GM21576 (cell line): ENCODE measurements at regions not wholly inside any gene's neighbourhood (a gene's known extent, or its start where the extent isn't known, plus 50 kb on each side); places are given as distances from the start of the nearest gene placed in this dataset.
"Not testable (repeated sequence)": the region's sequence is repeated elsewhere in the genome, so short reads cannot be mapped to it uniquely, and the experiment has no call there.

Experiments used
- ATAC-seq: cut with Tn5 transposase; IDR thresholded peaks from one replicate; pipeline ENCODE4 v1.9.1; 2021; ENCODE audit warnings: mild to moderate bottlenecking, moderate library complexity; ENCODE audit not compliant: unreplicated experiment

- ATAC-seq: no peak
Observed at GRCh38 chr2:136715146-136715545, 50.2 kb upstream of the THSD7B start.

GRCh38 chr2:136714452-136714951 is 50.8 kb upstream of the THSD7B start:
- no peak for ATAC-seq

- no peak for ATAC-seq
Observed at GRCh38 chr2:136713739-136714138, 51.6 kb upstream of the THSD7B start.

GRCh38 chr2:136705336-136705735 is 60.0 kb upstream of the THSD7B start:
- ATAC-seq: no peak

- no peak for ATAC-seq
Observed at GRCh38 chr2:136703214-136703613, 62.1 kb upstream of the THSD7B start.

- ATAC-seq: no peak
Observed at GRCh38 chr2:136696438-136696837, 68.9 kb upstream of the THSD7B start.

- no peak for ATAC-seq
Observed at GRCh38 chr2:136693966-136694365, 71.4 kb upstream of the THSD7B start.

GRCh38 chr2:136680079-136680478 is 85.3 kb upstream of the THSD7B start:
- ATAC-seq: not testable (repeated sequence)

- ATAC-seq: no peak
Observed at GRCh38 chr2:136665736-136666135, 99.6 kb upstream of the THSD7B start.

- no peak for ATAC-seq
Observed at GRCh38 chr2:136664713-136665405, 100.5 kb upstream of the THSD7B start.

GRCh38 chr2:136658201-136658600 is 107.1 kb upstream of the THSD7B start:
- ATAC-seq: no peak

GRCh38 chr2:136653861-136654260 is 111.5 kb upstream of the THSD7B start:
- ATAC-seq: no peak

- no peak for ATAC-seq
Observed at GRCh38 chr2:136651456-136652010, 113.8 kb upstream of the THSD7B start.

GRCh38 chr2:136647039-136647438 is 118.3 kb upstream of the THSD7B start:
- ATAC-seq: no peak

GRCh38 chr2:136645236-136645828 is 120.0 kb upstream of the THSD7B start:
- no peak for ATAC-seq

GRCh38 chr2:136639651-136640050 is 125.7 kb upstream of the THSD7B start:
- ATAC-seq: no peak

- ATAC-seq: no peak
Observed at GRCh38 chr2:136638193-136638592, 127.2 kb upstream of the THSD7B start.

- no peak for ATAC-seq
Observed at GRCh38 chr2:136637402-136637801, 127.9 kb upstream of the THSD7B start.

- ATAC-seq: no peak
Observed at GRCh38 chr2:136628490-136628889, 136.9 kb upstream of the THSD7B start.

- no peak for ATAC-seq
Observed at GRCh38 chr2:136613096-136613495, 152.2 kb upstream of the THSD7B start.

- no peak for ATAC-seq
Observed at GRCh38 chr2:136612079-136612478, 153.3 kb upstream of the THSD7B start.

- no peak for ATAC-seq
Observed at GRCh38 chr2:136611451-136611850, 153.9 kb upstream of the THSD7B start.
